CD14-positive monocyte (primary cell): ENCODE measurements at regions not wholly inside any gene's neighbourhood (a gene's known extent, or its start where the extent isn't known, plus 50 kb on each side); places are given as distances from the start of the nearest gene placed in this dataset.

Experiments used
- DNase-seq, 3 donors: peaks; one replicate each; pipeline ENCODE4 v3.0.0-alpha.2; 2011 to 2022
- H2AFZ ChIP-seq: 2 replicates; pipeline ENCODE4 v1.6.0; 2012; ENCODE audit warnings: mild to moderate bottlenecking, low read depth, low read length, inconsistent platforms; ENCODE audit not compliant: insufficient read depth, poor library complexity, severe bottlenecking
- H3K27ac ChIP-seq, 2 donors: 1 replicate in 1 of 2; 2 replicates in 1 of 2; pipeline ENCODE4 v1.5.1; 2012 to 2013; ENCODE audit warnings: low read length in 2 of 2, control low read depth in 1 of 2, inconsistent platforms in 1 of 2, low read depth in 1 of 2, mild to moderate bottlenecking in 1 of 2
- H3K27me3 ChIP-seq, 2 donors: one replicate each; pipeline versions ENCODE4 v1.6.0 to v1.6.1; 2011 to 2013; ENCODE audit warnings: low read length in 2 of 2; ENCODE audit not compliant: control insufficient read depth in 2 of 2, insufficient read depth in 2 of 2
- H3K36me3 ChIP-seq, 2 donors: replicated peaks in 1 of 2; 1 replicate in 1 of 2; 2 replicates in 1 of 2; pipeline versions ENCODE4 v1.5.1 to v1.6.1; 2012 to 2013; ENCODE audit warnings: low read length in 2 of 2, control low read depth in 1 of 2, inconsistent platforms in 1 of 2, mild to moderate bottlenecking in 1 of 2; ENCODE audit not compliant: insufficient read depth in 2 of 2, control insufficient read depth in 1 of 2
- H3K4me1 ChIP-seq, 2 donors: 1 replicate in 1 of 2; 2 replicates in 1 of 2; pipeline versions ENCODE4 v1.5.1 to v1.6.1; 2012 to 2013; ENCODE audit warnings: low read length in 2 of 2, control low read depth in 1 of 2, inconsistent platforms in 1 of 2, mild to moderate bottlenecking in 1 of 2, moderate library complexity in 1 of 2; ENCODE audit not compliant: insufficient read depth in 2 of 2, control insufficient read depth in 1 of 2
- H3K4me2 ChIP-seq: replicated peaks from 2 replicates; pipeline ENCODE3; 2012; ENCODE audit warnings: low read length, moderate library complexity, mild to moderate bottlenecking; ENCODE audit not compliant: poor library complexity, severe bottlenecking; ENCODE audit errors: extremely low read depth
- H3K4me3 ChIP-seq, 3 experiments: fragments of 200-600 bp in 1 of 3; sonication (generic) in 1 of 3; replicated peaks in 1 of 3; 1 replicate in 2 of 3; 2 replicates in 1 of 3; pipeline ENCODE4 v1.5.1; 2011 to 2013; ENCODE audit warnings: low read length in 3 of 3, mild to moderate bottlenecking in 3 of 3, control low read depth in 2 of 3, low read depth in 2 of 3, inconsistent platforms in 1 of 3, moderate library complexity in 1 of 3
- H3K79me2 ChIP-seq: 2 replicates; pipeline ENCODE4 v1.6.0; 2012; ENCODE audit warnings: mild to moderate bottlenecking, control low read depth, inconsistent platforms, low read length, moderate library complexity; ENCODE audit not compliant: insufficient read depth
- H3K9ac ChIP-seq: 2 replicates; pipeline ENCODE4 v1.6.0; 2017; ENCODE audit warnings: low read length, mild to moderate bottlenecking; ENCODE audit not compliant: insufficient read depth, poor library complexity, severe bottlenecking
- H3K9me3 ChIP-seq, 2 donors: replicated peaks in 1 of 2; 1 replicate in 1 of 2; 2 replicates in 1 of 2; pipeline versions ENCODE4 v1.5.1 to v1.6.1; 2012 to 2013; ENCODE audit warnings: low read length in 2 of 2, control low read depth in 1 of 2; ENCODE audit not compliant: control insufficient read depth in 1 of 2, insufficient read depth in 1 of 2
- H4K20me1 ChIP-seq: 2 replicates; pipeline ENCODE4 v1.6.0; 2012; ENCODE audit warnings: mild to moderate bottlenecking, low read length, control low read depth, moderate library complexity; ENCODE audit not compliant: insufficient read depth
- H3K27ac Mint-ChIP-seq, 7 donors: one replicate each; pipeline ENCODE4 v1.8.0; 2020; ENCODE audit warnings: mild to moderate bottlenecking in 7 of 7, mixed read lengths in 7 of 7, moderate library complexity in 6 of 7, inconsistent platforms in 2 of 7
- H3K27me3 Mint-ChIP-seq, 3 donors: one replicate each; pipeline ENCODE4 v1.8.0; 2021 to 2022; ENCODE audit warnings: low read depth in 3 of 3, mild to moderate bottlenecking in 3 of 3, mixed read lengths in 3 of 3, moderate library complexity in 3 of 3, inconsistent platforms in 1 of 3
- H3K36me3 Mint-ChIP-seq, 2 donors: one replicate each; pipeline ENCODE4 v1.8.0; 2020; ENCODE audit warnings: mixed read lengths in 2 of 2, inconsistent platforms in 1 of 2, mild to moderate bottlenecking in 1 of 2
- H3K4me1 Mint-ChIP-seq: one replicate; pipeline ENCODE4 v1.8.0; 2020; ENCODE audit warnings: mild to moderate bottlenecking, mixed read lengths
- H3K4me3 Mint-ChIP-seq, 2 donors: one replicate each; pipeline ENCODE4 v1.8.0; 2020; ENCODE audit warnings: mild to moderate bottlenecking in 2 of 2, mixed read lengths in 2 of 2, moderate library complexity in 1 of 2
- H3K9me3 Mint-ChIP-seq, 7 donors: one replicate each; pipeline ENCODE4 v1.8.0; 2020 to 2022; ENCODE audit warnings: mixed read lengths in 7 of 7, mild to moderate bottlenecking in 6 of 7, moderate library complexity in 6 of 7, inconsistent platforms in 2 of 7
- WGBS: methylation state at CpG from one replicate; pipeline ENCODE4 v1.1.5; 2013; ENCODE audit warnings: missing lambda C conversion rate; ENCODE audit not compliant: insufficient coverage; 5-methylcytosine and 5-hydroxymethylcytosine counted together
- intact Hi-C, 2 donors: fragments of 100-400 bp; cut with micrococcal nuclease; formaldehyde crosslinking; loops; one replicate each; pipeline versions ENCODE4 v1.15.0 to v1.15.1; 2023
- TF ChIP-seq, protein P1 (sequence below): fragments of 200-600 bp; IDR thresholded peaks from one replicate; pipeline ENCODE4 v1.8.0; 2022; ENCODE audit warnings: antibody characterized with exemption, mild to moderate bottlenecking

DNA sequence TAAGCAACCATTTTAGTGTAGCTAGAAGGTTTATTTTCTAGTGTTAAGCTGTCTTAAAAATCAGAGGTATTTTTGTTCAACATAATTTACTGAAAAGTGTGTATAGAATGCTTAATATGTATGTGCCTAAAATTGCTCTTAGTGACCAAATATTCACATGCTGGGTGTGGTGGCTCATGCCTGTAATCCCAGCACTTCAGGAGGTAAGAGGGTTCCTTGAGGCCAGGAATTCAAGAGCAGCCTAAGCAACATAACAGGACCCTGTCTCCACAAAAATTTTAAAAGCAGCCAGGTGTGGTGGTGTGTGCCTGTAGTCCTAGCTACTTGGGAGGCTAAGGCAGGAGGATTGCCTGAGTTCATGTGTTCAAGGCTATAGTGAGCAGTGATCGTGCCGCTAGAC lies 120.9 kb upstream of the FRY start:
- DNase-seq, result no peak
- no peaks in the 10 kb centered on the region for H3K27me3 ChIP-seq
- intact Hi-C loops, result loop anchor here in 1 of 2 donors (2.0 to 5.0 kb wide), 3 partner anchors 40 to 122 kb away; partner anchors contain the start of gene FRY
- H3K4me3 Mint-ChIP-seq, result no peak overlapping the region
- H3K36me3 ChIP-seq, result no peaks in the 10 kb centered on the region
- peak overlapping the region; percentile 46 for H2AFZ ChIP-seq
- H3K27ac Mint-ChIP-seq, result peak overlapping the region; percentile 81 to 97 (median 95)
- no peaks in the 10 kb centered on the region for H4K20me1 ChIP-seq
- no peaks in the 10 kb centered on the region for H3K9me3 Mint-ChIP-seq
- H3K36me3 Mint-ChIP-seq, result peaks cover 10 to 11% of the 10 kb centered on the region in 2 donors
- peaks cover 0 to 1% (median 0%) of the 10 kb centered on the region in 3 donors for H3K27me3 Mint-ChIP-seq
- H3K4me2 ChIP-seq, result peak overlapping the region; percentile 43
- peak overlapping the region; percentile 39 for H3K9ac ChIP-seq
- peaks cover 52 to 59% of the 10 kb centered on the region in 2 donors for H3K4me1 ChIP-seq
- H3K9me3 ChIP-seq, result no peaks in the 10 kb centered on the region
- H3K79me2 ChIP-seq, result peaks cover 59% of the 10 kb centered on the region
- TF ChIP-seq, protein P1, sequence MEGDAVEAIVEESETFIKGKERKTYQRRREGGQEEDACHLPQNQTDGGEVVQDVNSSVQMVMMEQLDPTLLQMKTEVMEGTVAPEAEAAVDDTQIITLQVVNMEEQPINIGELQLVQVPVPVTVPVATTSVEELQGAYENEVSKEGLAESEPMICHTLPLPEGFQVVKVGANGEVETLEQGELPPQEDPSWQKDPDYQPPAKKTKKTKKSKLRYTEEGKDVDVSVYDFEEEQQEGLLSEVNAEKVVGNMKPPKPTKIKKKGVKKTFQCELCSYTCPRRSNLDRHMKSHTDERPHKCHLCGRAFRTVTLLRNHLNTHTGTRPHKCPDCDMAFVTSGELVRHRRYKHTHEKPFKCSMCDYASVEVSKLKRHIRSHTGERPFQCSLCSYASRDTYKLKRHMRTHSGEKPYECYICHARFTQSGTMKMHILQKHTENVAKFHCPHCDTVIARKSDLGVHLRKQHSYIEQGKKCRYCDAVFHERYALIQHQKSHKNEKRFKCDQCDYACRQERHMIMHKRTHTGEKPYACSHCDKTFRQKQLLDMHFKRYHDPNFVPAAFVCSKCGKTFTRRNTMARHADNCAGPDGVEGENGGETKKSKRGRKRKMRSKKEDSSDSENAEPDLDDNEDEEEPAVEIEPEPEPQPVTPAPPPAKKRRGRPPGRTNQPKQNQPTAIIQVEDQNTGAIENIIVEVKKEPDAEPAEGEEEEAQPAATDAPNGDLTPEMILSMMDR, result no peak
- peak overlapping the region in 1 of 3 experiments; percentile 50 for H3K4me3 ChIP-seq
- peak overlapping the region; percentile 62 to 87 for H3K27ac ChIP-seq
- H3K4me1 Mint-ChIP-seq, result peaks cover 62% of the 10 kb centered on the region
- no CpG with 5 or more reads among the region's 2 CpGs for WGBS

DNA sequence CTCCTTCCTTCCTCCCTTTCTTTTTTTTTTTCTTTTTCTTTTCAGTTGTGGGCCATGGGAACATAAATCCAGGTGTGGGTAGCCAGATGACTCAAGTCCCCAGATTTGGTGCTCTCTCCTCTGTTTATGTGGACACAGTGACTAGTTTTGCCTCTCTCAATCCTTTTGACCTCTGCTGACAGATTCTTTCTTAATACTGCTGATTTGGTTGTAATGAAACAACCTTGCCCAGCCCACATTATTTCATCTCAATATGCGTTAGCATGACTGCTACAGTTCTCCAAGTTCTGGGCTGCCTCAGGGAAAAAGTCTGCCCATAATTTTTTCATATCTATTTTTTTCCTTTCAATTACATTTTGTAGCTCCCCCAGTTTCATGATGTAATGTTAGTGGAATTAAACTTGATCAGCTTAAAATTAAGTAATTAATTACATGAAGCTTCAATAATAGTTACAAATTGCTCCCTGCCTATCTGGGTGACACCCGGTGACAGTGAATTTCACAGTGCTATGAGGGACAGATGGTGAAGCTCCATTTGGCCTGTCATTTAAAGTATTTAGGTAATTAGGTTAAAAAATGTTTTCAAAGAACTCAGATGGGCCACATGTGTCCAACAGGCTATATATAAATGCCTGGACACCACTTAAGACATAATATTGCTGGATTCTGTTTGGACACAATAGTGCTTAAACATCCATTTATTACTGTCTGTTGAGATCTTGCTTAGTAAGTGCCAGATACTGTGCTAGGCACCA lies 118.8 kb upstream of the FRY start:
- intact Hi-C loops, result loop anchor here in 1 of 2 donors (5.0 kb wide), 2 partner anchors 89 to 119 kb away; partner anchors contain the start of gene FRY
- no CpG with 5 or more reads among the region's 2 CpGs for WGBS
- peak overlapping the region; percentile 50 to 97 (median 84) for H3K27ac Mint-ChIP-seq

More for the DNA sequence above, 118.8 kb upstream of the FRY start:
- no peak overlapping the region for H3K9ac ChIP-seq
- Mint-ChIP-seq H3K4me3 (no peak overlapping the region), H3K9me3 (no peaks in the 10 kb centered on the region), H3K4me1 (peaks cover 59% of the 10 kb centered on the region), H3K27me3 (peaks cover 0 to 1% (median 0%) of the 10 kb centered on the region in 3 donors), H3K36me3 (peaks cover 10 to 12% of the 10 kb centered on the region in 2 donors)
- H3K27ac ChIP-seq, result peak overlapping the region in 1 of 2 donors; percentile 52
- no peak overlapping the region for H3K4me2 ChIP-seq
- peaks cover 50 to 52% of the 10 kb centered on the region in 2 donors for H3K4me1 ChIP-seq
- peaks cover 46% of the 10 kb centered on the region for H3K79me2 ChIP-seq
- TF ChIP-seq, protein P1, result no peak
- H3K27me3 ChIP-seq, result no peaks in the 10 kb centered on the region
- H4K20me1 ChIP-seq, result no peaks in the 10 kb centered on the region
- peak in 2 of 3 donors; percentile 12 to 49 for DNase-seq
- no peak overlapping the region for H3K4me3 ChIP-seq
- H3K36me3 ChIP-seq, result no peaks in the 10 kb centered on the region
- no peak overlapping the region for H2AFZ ChIP-seq
- no peaks in the 10 kb centered on the region for H3K9me3 ChIP-seq
